Transverse colon (tissue), 4 donors: ENCODE measurements at regions not wholly inside any gene's neighbourhood (a gene's known extent, or its start where the extent isn't known, plus 50 kb on each side); places are given as distances from the start of the nearest gene placed in this dataset.

Source experiments
- DNase-seq: peaks from one replicate; pipeline ENCODE4 v3.0.0-alpha.2; 2019
- H3K27ac ChIP-seq, 4 donors: fragments of 200-600 bp; sonication (generic); 2 replicates each; pipeline ENCODE4 v1.5.1; 2016 to 2018; ENCODE audit warnings: inconsistent platforms in 4 of 4
- H3K27me3 ChIP-seq: fragments of 200-600 bp; sonication (generic); 2 replicates; pipeline ENCODE4 v1.5.1; 2017; ENCODE audit warnings: inconsistent platforms
- H3K36me3 ChIP-seq, 4 donors: fragments of 200-600 bp; sonication (generic); 2 replicates each; pipeline ENCODE4 v1.5.1; 2017 to 2019; ENCODE audit warnings: inconsistent platforms in 4 of 4
- H3K4me1 ChIP-seq, 4 donors: fragments of 200-600 bp; sonication (generic); 2 replicates each; pipeline ENCODE4 v1.5.1; 2017 to 2020; ENCODE audit warnings: inconsistent platforms in 4 of 4
- H3K4me3 ChIP-seq, 4 donors: fragments of 200-600 bp; sonication (generic); 1 replicate in 1 of 4; 2 replicates in 3 of 4; pipeline versions ENCODE4 v1.5.1 to v1.6.1; 2017 to 2019; ENCODE audit warnings: inconsistent platforms in 4 of 4
- H3K9me3 ChIP-seq, 2 donors: fragments of 200-600 bp; sonication (generic); 2 replicates each; pipeline ENCODE4 v1.5.1; 2017 to 2019; ENCODE audit warnings: inconsistent platforms in 2 of 2
- CTCF ChIP-seq, 5 experiments: fragments of 200-600 bp in 3 of 5; fragments of 450-650 bp in 2 of 5; sonication (generic) in 3 of 5; IDR thresholded peaks; 1 replicate in 2 of 5; 2 replicates in 3 of 5; pipeline ENCODE4 v1.5.1; 2016 to 2017; ENCODE audit warnings: antibody characterized with exemption in 5 of 5, inconsistent platforms in 3 of 5, mild to moderate bottlenecking in 2 of 5, moderate library complexity in 1 of 5
- EP300 ChIP-seq: sonication (generic); formaldehyde crosslinking; IDR thresholded peaks from one replicate; pipeline ENCODE4 v1.6.1; 2017; ENCODE audit warnings: antibody characterized with exemption, low read depth
- POLR2A ChIP-seq: fragments of 450-650 bp; IDR thresholded peaks from one replicate; pipeline ENCODE4 v1.6.1; 2016; ENCODE audit warnings: antibody characterized with exemption, mild to moderate bottlenecking, moderate library complexity
- POLR2AphosphoS5 ChIP-seq, 3 donors: sonication (generic); formaldehyde crosslinking; IDR thresholded peaks; one replicate each; pipeline ENCODE4 v1.6.1; 2016; ENCODE audit warnings: antibody characterized with exemption in 3 of 3
- WGBS, 2 donors: methylation state at CpG; one replicate each; pipeline ENCODE4 v1.1.5; 2018; ENCODE audit warnings: low coverage in 1 of 2; 5-methylcytosine and 5-hydroxymethylcytosine counted together
- in situ Hi-C, 4 donors: fragments of 200-750 bp; cut with MboI; loops; one replicate each; pipeline versions ENCODE4 v1.15.0 to v1.15.1; 2017; ENCODE audit warnings: low sequenced_read_pairs in 3 of 4, low pct_ligation_motif_present in 1 of 4, low pct_unique_long_range_greater_than_20kb in 1 of 4
- intact Hi-C: fragments of 100-400 bp; cut with DNase I; formaldehyde crosslinking; loops from one replicate; pipeline ENCODE4 v1.15.1; 2023; ENCODE audit warnings: low total_unique reads

GRCh38 chr9:22255337-22255736 lies 191.3 kb upstream of the DMRTA1 start:
- TF ChIP-seq EP300, result no peak
- TF ChIP-seq CTCF (IDR thresholded peaks at IDR 0.05), result no peak
- TF ChIP-seq POLR2A, result no peak
- no peak for TF ChIP-seq POLR2AphosphoS5 (IDR thresholded peaks at IDR 0.05)
- H3K9me3 ChIP-seq, result peaks cover 5 to 9% of the 10 kb centered on the region in 2 donors
- in situ Hi-C loops, result no loop called here
- no peaks in the 10 kb centered on the region for H3K36me3 ChIP-seq
- intact Hi-C loops, result no loop called here
- peaks cover 7% of the 10 kb centered on the region for H3K27me3 ChIP-seq
- WGBS, 2 donors, result 50 to 78% methylated on average over 1 of the region's 1 CpG
- no peak overlapping the region for H3K27ac ChIP-seq
- H3K4me3 ChIP-seq, result no peak overlapping the region
- no peaks in the 10 kb centered on the region for H3K4me1 ChIP-seq
- DNase-seq, result no peak

- Histone ChIP-seq H3K27ac (no peak overlapping the region), H3K9me3 (peaks cover 3% of the 10 kb centered on the region in 2 donors), H3K36me3 (no peaks in the 10 kb centered on the region), H3K4me1 (no peaks in the 10 kb centered on the region), H3K27me3 (peaks cover 4% of the 10 kb centered on the region), H3K4me3 (no peak overlapping the region)
- in situ Hi-C loops, result no loop called here
- TF ChIP-seq CTCF (IDR thresholded peaks at IDR 0.05) (no peak), EP300 (no peak), POLR2A (no peak)
- 93% methylated on average over 3 of the region's 3 CpGs; no CpG with 5 or more reads in 1 of the 2 donors for WGBS, 2 donors
- DNase-seq, result no peak
- intact Hi-C loops, result no loop called here
These were observed 190.2 kb upstream of the DMRTA1 start for GRCh38 chr9:22256381-22256780.

GRCh38 chr9:22257026-22257816 lies 189.4 kb upstream of the DMRTA1 start:
- Histone ChIP-seq H3K27me3 (peaks cover 4% of the 10 kb centered on the region), H3K4me1 (no peaks in the 10 kb centered on the region)
- in situ Hi-C loops, result no loop called here

GRCh38 chr9:22265038-22265437 lies 181.6 kb upstream of the DMRTA1 start:
- DNase-seq, result no peak
- Histone ChIP-seq H3K9me3 (peaks cover 6 to 7% of the 10 kb centered on the region in 2 donors), H3K27ac (no peak overlapping the region), H3K27me3 (no peaks in the 10 kb centered on the region), H3K4me3 (no peak overlapping the region), H3K36me3 (no peaks in the 10 kb centered on the region), H3K4me1 (no peaks in the 10 kb centered on the region)
- intact Hi-C loops, result no loop called here
- TF ChIP-seq POLR2A, result no peak
- no peak for TF ChIP-seq EP300
- TF ChIP-seq POLR2AphosphoS5 (IDR thresholded peaks at IDR 0.05), result no peak
- TF ChIP-seq CTCF (IDR thresholded peaks at IDR 0.05), result no peak
- in situ Hi-C loops, result no loop called here

More at GRCh38 chr9:22257026-22257816, 189.4 kb upstream of the DMRTA1 start:
- Histone ChIP-seq H3K27ac (no peak overlapping the region), H3K9me3 (no peaks in the 10 kb centered on the region), H3K36me3 (no peaks in the 10 kb centered on the region), H3K4me3 (no peak overlapping the region)
- TF ChIP-seq POLR2AphosphoS5 (IDR thresholded peaks at IDR 0.05), result no peak
- intact Hi-C loops, result no loop called here
- no peak for DNase-seq

GRCh38 chr9:22265534-22265933 lies 181.1 kb upstream of the DMRTA1 start:
- TF ChIP-seq POLR2AphosphoS5 (IDR thresholded peaks at IDR 0.05), result no peak
- no peak for TF ChIP-seq CTCF (IDR thresholded peaks at IDR 0.05)
- Histone ChIP-seq H3K9me3 (peaks cover 6 to 7% of the 10 kb centered on the region in 2 donors), H3K4me1 (no peaks in the 10 kb centered on the region), H3K27ac (no peak overlapping the region), H3K36me3 (no peaks in the 10 kb centered on the region), H3K4me3 (no peak overlapping the region), H3K27me3 (no peaks in the 10 kb centered on the region)
- in situ Hi-C loops (no loop called here), intact Hi-C loops (no loop called here)
- 54 to 79% methylated on average over 2 of the region's 2 CpGs for WGBS, 2 donors
- no peak for DNase-seq
